Neural cell (in vitro differentiated cells): ENCODE measurements at regions not wholly inside any gene's neighbourhood (a gene's known extent, or its start where the extent isn't known, plus 50 kb on each side); places are given as distances from the start of the nearest gene placed in this dataset.

ENCODE experiments used
- CTCF ChIP-seq: fragments of 450-650 bp; IDR thresholded peaks from 2 replicates; pipeline ENCODE4 v1.5.1; 2014; ENCODE audit warnings: antibody characterized with exemption, mild to moderate bottlenecking, moderate library complexity; ENCODE audit not compliant: poor library complexity, severe bottlenecking
- EZH2 ChIP-seq: fragments of 200-600, 300-800 bp; shearing (Covaris generic), sonication (generic); IDR thresholded peaks from 2 replicates; pipeline ENCODE4 v1.6.1; 2014; ENCODE audit warnings: antibody characterized with exemption, low read length, borderline replicate concordance, mild to moderate bottlenecking; ENCODE audit not compliant: insufficient read depth, poor library complexity, severe bottlenecking
- RAD21 ChIP-seq: fragments of 450-650 bp; conservative IDR thresholded peaks from 2 replicates; pipeline ENCODE4 v1.6.1; 2014; ENCODE audit warnings: antibody characterized with exemption, mild to moderate bottlenecking, moderate library complexity
- REST ChIP-seq: IDR thresholded peaks from 2 replicates; pipeline ENCODE4 v1.6.1; 2012; ENCODE audit warnings: borderline replicate concordance
- SMC3 ChIP-seq: fragments of 450-650 bp; conservative IDR thresholded peaks from 2 replicates; pipeline ENCODE4 v1.6.1; 2014; ENCODE audit warnings: antibody characterized with exemption, mild to moderate bottlenecking, moderate library complexity; ENCODE audit not compliant: poor library complexity
- TAF1 ChIP-seq: IDR thresholded peaks from 2 replicates; pipeline ENCODE4 v1.6.1; 2012; ENCODE audit warnings: low read depth

GRCh38 chr15:81916451-81916850 is 129.4 kb downstream of the MEX3B start:
- TF ChIP-seq CTCF (no peak), RAD21 (no peak), TAF1 (no peak), EZH2 (no peak), REST (no peak), SMC3 (no peak)
